HG03108 (cell line): ENCODE measurements at regions not wholly inside any gene's neighbourhood (a gene's known extent, or its start where the extent isn't known, plus 50 kb on each side); places are given as distances from the start of the nearest gene placed in this dataset.

ENCODE experiments used
- ATAC-seq: cut with Tn5 transposase; IDR thresholded peaks from one replicate; pipeline ENCODE4 v1.9.1; 2021; ENCODE audit warnings: moderate library complexity; ENCODE audit not compliant: unreplicated experiment

DNA sequence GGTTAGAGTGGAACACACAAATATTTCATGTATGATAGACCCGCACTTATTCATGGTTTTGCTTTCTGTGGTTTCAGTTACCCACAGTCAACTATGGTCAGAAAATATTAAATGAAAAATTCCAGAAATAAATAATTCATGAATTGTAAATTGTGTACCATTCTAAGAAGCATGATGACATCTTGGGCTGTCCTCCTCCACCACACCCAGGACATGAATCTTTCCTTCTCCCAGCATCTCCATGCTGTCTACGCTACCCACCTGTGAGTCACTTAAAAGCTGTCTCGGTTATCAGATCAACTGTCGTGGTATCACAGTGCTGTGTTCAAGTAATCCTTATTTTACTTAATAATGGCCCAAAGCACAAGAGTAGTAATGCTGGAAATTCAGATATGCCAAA lies 419.6 kb upstream of the NRP1 start:
- ATAC-seq, result no peak

DNA sequence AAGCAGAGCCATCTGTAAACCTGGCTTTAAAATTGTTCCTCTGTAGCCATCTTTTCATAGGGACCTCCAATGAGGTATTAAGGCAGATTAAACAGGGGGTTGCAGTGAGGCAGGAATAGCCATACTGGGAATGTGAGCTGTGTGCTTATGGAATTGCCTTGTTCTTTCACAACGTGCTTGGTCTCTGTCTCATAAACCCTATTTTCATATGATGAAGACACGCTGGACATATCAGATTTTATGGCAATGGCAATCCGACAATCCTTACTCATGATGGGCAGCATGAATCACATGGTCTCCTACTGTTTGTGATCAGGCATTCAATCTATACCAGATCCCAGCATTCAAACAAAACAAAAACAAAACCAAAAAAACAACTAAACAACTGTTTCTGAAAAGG lies 418.9 kb upstream of the NRP1 start:
- ATAC-seq, result no peak

DNA sequence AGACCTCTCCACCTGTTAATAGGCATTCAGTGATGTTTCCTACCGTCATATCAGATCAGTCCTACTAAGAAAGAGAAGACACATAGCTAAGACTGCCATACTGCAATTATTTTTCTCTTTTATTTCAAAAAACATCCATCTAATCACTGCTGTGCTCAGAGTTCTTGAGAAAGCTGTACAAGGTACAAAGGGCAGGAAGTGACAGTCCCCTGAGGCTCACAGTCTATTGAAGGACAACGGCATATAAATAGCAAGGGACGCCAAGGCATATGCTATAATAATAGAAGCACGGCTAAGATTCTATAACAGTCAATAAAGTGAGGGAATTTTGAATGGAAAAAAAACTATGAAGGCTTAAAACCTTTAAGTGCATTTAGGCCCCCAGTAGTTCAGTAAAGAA lies 415.3 kb upstream of the NRP1 start:
- ATAC-seq, result no peak

DNA sequence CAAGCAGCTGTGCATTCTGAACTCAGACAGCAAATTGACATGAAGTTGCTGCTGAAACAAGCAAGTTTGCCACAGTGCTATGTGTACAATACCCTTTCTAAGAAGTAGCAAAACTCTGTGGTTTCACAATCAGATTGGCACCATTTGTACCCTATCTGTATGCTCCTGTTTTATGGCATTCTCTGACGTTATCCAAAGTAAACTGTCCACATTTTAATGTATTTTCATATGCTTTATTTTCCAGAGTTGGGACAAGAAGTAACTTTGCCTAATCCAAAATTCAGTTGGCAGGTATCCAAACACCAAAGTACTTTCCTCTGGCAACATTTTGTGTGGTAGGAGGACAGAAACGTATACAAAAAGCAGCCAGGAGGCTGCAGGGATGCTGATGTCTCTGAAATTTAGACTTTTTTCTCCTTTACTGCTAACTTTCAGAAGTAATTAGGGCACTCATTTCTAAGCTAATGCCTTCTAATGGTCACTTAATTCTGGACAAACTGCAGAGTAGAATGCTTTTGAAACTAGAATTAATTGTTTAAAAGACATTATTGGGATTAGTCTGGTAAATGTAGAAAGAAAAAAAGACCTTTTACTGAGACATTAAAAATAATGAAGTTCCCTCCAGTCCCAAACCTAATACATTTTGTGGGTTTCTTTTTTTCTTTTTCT lies 414.7 kb upstream of the NRP1 start:
- ATAC-seq, result no peak

DNA sequence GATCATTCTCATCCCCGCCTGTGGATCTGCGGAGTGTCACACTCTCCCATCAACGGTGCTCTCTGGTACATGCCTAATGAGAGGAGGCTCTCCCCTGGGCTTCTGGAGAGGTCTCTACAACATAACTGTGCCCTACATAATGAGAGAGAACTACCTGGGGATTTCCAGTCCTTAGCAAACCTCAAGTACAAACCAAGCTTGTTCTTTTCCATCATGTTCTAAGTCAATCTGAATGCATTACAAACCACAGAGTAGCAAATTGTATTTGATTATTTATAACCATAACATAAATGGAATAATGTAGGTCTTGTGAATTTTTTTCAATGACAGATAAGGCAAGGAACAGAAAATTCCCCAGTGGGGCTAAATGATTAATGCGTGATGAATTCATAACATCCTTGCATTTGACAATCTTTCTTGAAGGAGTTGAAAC lies 412.4 kb upstream of the NRP1 start:
- no peak for ATAC-seq

DNA sequence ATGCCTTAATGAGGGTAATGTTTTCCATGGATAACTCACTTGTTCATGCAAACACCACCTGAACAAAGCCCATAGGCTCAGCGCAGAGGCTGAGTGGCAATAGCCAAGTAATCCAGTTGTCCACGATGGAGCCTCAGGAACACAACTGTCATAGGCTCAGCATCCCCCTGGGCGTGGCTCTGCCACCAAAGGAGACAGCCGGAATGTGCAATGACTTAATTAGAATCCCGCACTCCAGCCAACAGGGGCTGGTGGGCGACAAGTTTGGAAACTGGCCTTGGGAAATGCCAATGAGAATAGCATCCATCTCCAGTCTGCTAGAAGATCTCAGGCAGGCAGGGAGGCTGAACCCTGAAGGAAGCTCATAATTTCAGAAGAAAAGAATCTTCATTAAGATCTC lies 411.7 kb upstream of the NRP1 start:
- ATAC-seq, result no peak

DNA sequence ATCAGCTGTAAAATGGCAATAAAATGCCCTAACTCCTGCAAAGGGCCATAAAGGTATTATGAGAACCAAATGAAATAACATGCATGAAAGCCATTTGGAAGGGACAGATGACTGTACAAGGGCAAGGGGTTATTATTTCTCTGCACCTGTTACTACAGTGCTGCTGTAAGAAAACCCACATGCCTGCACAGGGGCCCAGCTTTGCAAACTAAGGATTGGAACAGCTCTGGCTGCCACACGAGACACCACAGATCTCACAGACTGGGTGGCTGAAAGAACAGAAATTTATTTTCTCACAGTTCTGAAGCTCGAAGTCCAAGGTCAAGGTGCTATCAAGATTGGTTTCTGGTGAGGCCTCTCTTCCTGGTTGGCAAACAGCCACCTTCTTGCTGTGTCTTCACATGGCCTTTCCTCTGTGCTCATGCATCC lies 409.0 kb upstream of the NRP1 start:
- ATAC-seq, result no peak

DNA sequence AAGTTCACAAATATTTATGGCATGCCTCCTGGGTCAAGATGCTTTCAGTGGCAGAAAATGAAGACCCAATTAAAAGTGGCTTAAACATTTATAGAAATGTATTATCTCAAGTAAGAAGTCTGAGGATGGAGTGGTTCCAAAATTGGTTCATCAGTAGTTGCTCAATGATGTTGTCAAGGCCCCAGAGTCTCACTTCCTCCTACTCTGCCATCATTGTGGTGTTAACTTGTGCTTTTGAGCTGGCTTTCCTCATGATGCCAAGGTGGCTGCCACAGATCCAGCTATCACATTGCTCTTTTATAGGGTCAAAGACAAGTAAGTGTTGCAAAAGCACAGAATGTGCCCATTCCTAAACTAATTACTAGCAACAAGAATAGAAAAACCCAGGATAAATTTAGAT lies 404.6 kb upstream of the NRP1 start:
- ATAC-seq, result no peak

DNA sequence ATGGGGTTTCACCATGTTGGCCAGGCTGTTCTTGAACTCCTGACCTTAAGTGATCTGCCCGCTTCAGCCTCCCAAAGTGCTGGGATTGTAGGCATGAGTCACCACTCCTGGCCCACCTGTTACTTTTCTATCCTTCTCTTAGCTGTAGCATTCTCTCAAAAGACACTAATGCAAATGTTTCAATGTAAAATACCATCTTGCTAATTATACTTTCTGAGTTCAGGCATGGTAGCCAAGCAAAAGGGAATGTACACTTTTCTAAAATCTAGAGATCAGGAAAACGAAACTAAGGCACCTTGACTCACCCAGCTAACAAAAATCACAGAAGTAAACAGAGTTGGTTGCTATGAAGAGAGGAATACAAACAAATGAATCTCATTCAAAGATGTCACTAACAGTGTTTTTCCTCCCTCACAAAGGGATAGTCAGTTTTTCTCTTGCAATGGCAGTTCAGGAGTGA lies 401.0 kb upstream of the NRP1 start:
- no peak for ATAC-seq

DNA sequence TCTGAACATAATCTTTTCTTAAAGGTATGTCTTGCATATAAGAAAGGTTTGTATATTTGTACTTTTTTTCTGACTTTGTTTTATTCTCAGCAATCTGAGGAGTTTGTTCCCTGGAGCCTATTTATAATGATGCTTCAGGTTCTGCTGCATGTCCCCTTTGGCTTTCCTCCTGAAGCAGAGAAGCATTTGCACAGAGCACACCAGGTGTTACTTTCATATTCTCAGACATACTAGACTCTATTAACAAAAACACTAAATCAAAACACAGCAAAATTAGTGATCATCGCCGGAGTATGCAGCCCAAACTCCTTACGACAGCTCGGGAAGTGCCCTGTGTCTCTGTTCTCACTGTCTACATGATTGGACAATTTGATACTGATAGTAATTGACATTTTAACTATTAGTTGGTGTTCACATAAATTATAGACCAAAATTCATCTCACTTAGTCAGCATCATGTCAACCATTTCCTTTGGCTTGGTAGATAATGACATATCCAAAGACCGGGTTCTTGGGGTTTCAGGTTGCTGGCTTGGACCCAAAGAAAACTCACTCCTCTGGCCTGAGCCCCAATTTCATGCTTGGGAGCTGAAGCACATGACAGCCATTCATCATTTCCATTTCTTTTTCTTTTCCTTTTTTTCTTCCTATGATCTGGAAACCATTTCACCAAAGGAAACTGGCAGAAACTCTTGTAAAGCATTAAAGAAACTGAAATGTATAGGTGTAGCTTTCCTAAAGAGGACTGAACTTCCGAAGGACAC lies 400.1 kb upstream of the NRP1 start:
- ATAC-seq, result no peak

DNA sequence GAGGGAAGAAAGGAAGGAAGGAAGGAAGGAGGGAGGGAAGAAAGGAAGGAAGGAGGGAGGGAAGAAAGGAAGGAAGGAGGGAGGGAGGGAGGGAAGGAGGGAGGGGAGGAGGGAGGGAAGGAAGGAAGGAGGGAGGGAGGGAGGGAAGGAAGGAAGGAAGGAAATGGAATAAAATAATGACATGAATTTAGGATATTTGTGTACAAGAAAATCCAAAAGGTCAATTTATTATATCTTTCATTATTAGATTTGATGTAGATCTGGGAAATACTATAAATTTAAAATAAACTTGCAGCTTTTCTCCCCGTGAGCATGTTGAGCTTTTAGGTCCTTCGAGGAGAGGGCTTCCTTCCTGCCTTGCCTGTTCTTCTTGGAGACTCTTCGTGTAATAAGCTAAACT lies 398.6 kb upstream of the NRP1 start:
- no peak for ATAC-seq

DNA sequence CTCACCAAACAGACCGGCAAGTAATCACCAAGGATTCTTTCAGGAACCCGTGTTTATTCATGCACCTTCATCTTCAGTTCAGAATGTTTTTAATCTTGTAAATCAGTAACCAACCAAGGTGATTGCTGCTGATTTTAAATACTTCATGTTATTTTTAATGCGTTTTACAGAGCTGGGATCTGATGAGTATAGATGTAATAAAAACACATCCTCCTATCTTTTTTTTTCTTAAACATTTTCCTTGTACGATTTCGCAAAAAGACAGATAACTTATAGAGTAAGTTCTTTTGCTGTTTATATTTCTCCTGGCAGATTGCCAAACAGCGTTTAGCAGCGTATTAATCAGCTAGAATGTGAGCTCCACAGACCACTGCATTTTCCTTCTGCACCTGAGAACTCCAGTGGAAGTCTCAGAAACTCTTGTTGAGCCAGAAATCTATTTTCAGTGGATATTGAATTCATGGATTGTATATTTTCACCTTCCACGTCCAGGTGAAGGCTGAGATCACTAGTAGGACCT lies 397.8 kb upstream of the NRP1 start:
- no peak for ATAC-seq

DNA sequence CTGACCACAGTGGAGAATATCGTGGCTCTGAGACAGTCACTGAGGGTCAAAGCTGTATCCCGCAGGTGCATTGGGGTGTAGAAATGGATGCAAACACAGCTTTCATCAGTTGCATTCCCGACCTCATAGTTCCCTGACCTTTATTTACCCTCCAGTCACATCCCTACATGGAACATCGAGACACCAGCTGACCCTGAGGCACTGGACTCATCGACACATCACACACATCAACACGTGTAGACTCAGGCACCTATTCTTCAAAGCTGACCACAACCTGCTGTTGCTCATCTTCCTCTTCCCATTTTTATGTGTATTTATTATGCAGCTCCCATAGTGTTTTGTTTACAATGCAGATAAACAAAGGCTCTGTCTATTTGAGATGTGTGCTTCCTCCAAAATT lies 396.9 kb upstream of the NRP1 start:
- ATAC-seq, result no peak

DNA sequence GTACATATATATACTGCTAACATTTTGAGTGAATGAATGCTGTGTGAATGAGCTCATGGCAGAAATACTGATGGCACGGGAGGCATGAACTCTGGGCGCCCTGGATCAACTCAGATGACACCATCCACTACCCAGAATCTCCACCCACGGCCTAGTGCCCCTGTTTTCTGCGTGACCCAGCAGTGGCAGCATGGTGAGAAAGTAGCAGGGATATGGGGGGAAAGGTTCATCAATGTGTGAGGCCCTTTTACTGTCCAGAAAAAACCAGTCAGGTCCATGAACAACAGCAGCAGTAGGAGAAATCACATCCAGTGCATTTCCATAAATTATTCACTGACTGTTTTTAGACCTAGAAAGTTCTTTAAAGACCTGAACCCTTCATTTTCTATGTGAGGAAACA lies 391.0 kb upstream of the NRP1 start:
- no peak for ATAC-seq

DNA sequence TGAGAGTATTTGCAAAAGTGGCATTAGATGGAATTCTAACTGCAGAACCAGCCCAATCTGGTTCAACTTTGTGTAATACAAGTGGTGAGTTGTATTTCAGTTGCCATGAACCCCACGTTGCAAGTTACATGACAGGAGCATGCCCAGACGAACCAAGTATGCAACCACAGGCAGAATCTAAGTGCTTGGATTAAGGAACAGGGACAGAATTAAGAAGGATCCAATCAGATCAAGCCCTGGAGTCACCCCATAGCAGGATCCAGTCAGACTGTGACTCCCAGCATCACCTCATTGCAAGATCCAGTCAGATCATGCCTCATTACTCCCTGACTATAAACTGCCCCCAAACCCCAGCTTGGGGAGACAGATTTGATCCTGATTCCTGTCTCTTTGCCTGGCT lies 388.7 kb upstream of the NRP1 start:
- ATAC-seq, result no peak

DNA sequence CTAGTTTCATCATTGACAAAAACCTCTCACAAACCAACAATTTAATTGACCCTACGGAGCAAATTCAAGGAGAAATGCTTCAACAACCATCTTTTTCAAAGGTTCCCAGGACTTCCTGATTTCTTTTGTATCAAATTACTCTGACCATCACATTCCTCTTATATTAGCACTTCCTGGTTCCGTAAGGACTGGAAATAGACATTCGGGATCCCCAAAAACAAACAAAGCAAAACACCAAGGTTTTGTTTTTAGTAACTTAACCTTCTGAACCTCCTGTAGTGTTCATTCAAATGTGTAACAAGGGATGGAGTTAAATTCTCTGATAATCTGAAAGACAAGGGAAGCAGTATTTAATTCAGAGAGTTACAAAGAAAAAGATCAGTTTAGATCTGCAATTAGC lies 387.6 kb upstream of the NRP1 start:
- ATAC-seq, result no peak

DNA sequence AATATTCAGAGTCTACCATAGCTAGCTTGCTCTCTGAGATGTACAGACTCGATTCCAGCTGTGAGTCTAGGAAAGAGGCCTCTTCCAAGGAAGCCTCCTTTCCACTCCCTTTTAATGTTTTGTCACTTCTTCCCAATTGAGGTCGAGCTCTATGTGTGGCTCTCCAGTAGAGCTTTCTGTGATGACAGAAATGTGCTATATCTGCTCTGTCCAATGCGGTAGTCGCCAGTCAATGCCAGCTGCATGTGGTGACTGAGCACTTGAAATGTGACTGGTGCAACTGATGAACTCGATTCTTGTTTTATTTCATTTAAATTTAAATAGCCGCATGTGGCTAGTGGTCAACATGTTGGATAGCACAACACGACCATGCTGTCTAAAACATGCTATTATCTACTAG lies 387.0 kb upstream of the NRP1 start:
- no peak for ATAC-seq

DNA sequence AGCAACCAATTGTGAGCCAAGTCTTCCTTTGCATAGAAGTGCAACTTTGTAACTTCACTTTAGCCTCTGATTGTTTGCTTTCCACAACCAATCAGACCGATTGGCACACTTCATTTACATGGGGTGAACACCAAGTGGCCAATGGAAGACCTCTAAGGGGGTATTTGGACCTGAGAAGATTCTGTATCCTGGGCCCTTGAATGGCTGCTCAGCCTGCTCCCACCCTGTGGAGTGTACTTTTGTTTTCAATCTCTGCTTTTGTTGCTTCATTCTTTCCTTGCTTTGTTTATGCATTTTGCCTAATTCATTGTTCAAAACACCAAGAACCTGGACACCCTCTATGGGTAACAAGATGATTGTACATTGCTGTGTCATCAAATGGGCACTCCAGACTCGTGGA lies 385.7 kb upstream of the NRP1 start:
- ATAC-seq, result no peak

DNA sequence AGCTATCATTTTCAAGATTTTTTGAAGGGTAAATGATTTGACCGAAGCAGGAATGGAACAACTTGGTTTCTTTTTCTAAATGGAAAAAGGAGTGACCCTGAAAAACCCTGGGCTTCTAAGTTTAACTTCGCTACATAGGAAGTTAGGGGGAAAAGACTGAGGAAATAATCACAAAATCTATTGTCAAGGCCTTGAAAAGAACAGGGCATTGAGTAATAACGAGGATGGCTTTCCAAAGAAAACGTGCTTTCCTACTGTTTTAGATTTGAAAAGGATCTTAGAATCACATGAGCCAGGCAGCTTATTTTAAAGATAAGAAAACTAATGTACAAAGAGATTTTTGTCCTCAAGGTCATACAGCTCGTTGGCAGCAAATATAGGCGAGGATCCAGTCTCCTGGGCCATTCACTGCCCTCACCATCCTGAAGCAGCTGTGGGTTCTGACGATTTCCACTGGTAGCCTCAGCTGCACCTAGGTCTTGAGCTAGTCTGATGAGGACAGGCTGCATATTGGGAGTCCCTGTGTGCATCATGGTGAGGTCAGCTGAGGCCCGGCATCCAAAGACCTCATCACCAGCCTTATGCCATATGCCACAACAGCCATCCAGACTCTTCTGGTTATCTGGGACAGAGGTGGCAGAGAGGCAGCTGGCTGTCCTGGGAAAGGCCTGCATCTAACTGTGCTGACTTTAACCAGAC lies 384.7 kb upstream of the NRP1 start:
- ATAC-seq, result no peak

DNA sequence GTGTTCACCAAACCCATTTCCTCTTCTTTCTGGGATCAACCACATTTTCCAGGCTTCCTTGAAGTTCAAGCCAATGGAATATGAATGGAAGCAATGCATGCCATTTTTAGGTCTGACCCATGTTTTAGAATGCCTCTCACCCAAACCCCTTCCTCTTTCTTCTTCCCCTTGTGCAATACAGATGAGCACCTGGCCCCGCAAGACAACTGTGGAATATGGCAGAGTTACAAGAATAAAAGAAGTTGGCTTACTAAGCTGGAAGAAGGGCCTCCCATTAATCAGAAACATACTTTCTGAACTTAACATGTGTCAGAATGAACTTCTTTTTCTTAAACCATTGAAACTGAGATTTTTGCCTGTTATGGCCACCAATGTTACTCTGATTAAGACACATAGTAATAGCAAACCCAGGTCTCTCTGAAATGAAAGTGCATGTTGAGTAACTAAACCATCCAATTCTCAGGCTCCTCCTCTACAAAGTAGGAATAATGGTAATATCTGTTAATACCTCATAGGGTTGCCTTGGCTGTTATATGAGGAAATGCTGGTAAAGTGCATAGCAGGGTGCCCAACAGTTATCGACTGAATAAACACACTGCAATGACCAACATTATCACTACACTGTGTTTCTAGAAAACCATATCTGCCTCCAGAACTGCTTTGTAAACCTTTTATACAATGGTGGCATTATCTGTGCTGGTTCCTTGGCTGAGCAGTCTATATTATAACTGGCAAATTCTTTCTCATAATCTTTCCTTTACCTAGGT lies 382.2 kb upstream of the NRP1 start:
- ATAC-seq, result no peak

DNA sequence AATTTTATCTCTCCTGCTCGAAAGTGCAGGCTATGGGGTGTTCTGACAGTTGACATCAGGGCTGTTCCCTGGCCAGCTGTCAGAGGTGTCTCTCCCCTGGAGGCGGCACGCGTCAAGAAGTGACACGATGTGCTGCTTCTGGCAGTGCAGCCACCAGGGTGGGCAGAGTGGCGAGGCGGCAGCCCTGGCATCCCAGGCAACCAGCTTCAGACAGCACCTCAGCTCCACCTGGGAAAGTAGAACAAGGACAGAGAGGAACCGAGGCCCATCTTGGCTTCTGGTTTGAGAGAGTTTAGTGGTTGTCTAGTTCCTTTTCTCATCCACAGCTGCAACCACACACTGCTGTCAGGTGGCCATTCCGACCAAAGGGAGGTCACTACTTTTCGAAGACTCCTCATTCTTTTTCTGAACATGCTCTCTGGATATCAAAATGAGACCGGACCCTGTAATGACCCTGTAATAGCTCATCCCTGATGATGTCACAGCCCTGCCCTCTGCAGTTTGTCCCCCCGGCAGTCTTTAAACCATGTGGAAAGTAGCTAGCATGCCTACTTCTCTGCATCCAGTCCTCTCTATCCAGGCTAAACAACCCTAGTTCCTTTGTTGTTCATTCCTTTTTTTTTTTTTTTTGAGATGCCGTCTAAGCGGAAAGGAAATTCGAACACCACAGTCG lies 381.0 kb upstream of the NRP1 start:
- ATAC-seq, result no peak
